GM12892 (cell line): ENCODE measurements at regions not wholly inside any gene's neighbourhood (a gene's known extent, or its start where the extent isn't known, plus 50 kb on each side); places are given as distances from the start of the nearest gene placed in this dataset.

Source experiments
- DNase-seq: peaks from one replicate; pipeline ENCODE4 v3.0.0; 2011; ENCODE audit not compliant: insufficient read length
- FAIRE-seq: peaks from 2 replicates; lab custom pipeline; 2011; peaks lifted over from hg19 to GRCh38; lab: Jason Lieb, UNC
- POLR2A ChIP-seq: IDR thresholded peaks from 2 replicates; pipeline ENCODE4 v1.6.1; 2011; ENCODE audit warnings: low read depth, low read length, control low read depth
- POLR2AphosphoS5 ChIP-seq: IDR thresholded peaks from 2 replicates; pipeline ENCODE4 v1.6.1; 2011; ENCODE audit warnings: low read depth, low read length, control low read depth
- TAF1 ChIP-seq: IDR thresholded peaks from 2 replicates; pipeline ENCODE4 v1.6.1; 2011; ENCODE audit warnings: low read depth, mild to moderate bottlenecking, control low read depth, low read length, borderline replicate concordance

DNA sequence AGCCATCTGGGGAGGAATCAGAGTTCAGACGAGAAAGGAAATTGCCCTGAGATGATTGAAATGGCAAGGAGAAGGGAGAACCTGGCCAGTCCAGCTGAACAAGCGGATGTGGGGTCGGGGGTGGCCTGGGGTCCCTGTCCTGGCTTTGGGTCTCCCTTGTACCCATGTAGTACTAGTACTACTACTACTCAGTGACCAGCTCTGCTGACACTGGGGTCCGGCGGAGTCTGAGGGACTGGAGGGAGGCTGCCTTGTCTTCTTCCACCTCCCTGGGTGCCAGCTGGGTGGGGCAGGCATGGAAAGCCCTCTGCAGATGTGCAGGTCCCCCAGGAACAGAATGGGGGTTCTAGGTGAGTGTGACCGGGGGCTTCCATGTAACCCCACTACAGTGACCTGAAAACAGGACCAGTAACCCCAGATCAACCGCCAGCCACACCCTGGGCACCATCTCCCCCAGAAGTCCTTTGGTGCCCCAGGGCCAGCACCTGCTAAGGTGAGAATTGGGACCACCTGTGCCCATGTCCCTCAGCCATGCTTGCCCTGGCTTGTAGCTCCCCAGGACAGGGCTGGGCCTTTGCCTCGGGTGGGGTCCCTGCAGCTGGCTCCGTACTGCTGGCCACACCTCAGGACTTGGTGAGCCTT lies 89.1 kb upstream of the COL5A1 start:
- DNase-seq (no peak), FAIRE-seq (no peak)
- TF ChIP-seq POLR2AphosphoS5 (no peak), POLR2A (no peak)

DNA sequence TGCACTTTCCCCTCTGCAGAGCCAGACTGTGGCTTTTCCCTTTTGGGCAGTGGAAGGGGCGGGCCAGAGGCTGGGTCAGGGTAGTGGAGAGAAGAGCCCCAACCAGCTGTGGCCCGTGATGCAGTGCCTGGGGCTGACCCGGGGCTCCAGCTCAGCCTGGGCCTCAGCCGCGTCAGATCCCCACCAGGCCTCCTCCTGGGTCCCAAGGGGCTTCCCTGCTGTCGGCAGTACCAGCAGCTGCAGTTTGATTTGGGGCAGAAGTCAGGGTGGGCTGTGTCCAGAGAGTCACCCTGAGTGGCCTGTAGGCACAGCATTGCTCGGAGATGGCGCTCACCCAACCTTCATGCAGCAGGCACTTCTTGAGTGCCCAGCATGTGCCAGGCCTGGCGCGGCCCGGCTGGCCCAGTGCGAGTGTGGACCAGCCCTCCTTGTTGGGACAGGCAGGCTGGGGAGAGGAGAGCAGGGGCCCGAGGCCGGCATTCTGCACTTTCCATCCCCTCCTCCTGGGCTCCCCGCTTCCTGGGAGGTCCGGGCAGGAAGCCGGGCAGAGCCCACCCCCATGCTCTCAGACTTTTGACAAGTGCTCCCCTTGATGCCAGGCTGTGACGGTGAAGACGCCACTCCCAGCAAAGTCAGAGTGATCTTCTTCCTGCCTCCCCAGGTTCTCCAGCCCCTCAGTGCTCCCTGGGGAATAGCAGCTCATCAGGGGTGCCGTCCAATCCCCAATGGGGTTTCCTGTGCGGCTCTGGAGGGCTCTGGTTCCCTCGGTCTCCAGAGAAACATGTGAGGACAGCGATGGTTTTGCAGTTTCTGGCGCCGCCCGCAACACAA lies 88.3 kb upstream of the COL5A1 start:
- TF ChIP-seq POLR2A, result no peak
- no peak for TF ChIP-seq POLR2AphosphoS5
- TF ChIP-seq TAF1, result no peak
- no peak for FAIRE-seq
- DNase-seq, result no peak

DNA sequence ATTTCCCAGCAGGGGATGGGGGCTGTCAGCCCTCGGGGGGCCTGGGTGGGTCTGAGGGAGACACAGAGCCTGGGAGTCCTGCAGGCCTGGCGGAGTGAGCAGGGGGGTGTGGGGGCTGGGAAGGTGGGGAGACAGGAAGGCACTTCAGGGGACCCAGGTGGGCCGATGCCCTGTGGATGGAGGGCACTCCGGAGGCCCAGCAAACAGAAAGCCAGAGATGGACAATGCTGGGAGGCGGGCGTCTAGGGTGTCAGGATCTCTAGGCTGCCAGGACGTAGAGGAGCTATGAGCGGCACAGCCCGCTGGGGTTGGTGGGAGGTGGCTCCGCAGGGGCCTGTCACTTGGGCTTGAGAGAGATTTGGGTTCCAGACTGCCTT lies 87.6 kb upstream of the COL5A1 start:
- FAIRE-seq (no peak), DNase-seq (no peak)
- TF ChIP-seq POLR2AphosphoS5 (no peak), TAF1 (no peak), POLR2A (no peak)

DNA sequence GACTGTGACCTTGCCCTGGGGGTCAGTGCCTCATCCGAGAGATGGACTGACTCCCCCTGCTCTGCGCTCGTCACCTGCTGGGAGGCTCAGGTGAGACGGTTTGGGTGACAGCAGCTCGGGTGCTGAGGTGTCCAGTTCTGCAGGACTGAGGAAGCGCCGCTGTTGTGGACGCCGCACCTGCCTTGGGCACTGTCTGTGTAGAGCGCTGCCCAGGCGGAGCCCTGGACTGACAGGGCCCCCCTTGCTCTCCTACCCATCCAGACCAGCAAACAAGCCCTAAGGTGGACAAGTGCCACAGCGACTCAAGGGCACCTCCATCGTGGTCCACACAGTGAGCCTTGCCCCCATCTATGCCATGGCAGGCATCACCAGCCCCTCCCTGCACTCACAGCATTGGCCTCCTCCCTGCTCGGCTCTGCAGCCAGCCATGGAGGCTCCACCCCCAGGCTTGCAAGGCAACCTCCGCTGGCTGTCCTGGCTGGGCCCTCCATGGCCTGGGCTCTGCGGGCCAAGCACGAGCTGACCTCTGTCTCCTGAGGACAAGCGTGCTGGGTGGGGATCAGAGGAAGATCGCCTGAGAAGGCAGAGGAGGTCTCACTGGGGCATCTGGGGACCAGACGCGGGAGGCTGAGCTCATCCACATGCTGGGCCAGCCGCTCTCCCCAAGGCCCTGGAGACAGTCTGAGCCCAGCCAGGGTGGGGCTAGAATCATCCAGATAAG lies 87.1 kb upstream of the COL5A1 start:
- DNase-seq, result no peak
- TF ChIP-seq POLR2AphosphoS5 (no peak), POLR2A (no peak), TAF1 (no peak)
- FAIRE-seq, result no peak

DNA sequence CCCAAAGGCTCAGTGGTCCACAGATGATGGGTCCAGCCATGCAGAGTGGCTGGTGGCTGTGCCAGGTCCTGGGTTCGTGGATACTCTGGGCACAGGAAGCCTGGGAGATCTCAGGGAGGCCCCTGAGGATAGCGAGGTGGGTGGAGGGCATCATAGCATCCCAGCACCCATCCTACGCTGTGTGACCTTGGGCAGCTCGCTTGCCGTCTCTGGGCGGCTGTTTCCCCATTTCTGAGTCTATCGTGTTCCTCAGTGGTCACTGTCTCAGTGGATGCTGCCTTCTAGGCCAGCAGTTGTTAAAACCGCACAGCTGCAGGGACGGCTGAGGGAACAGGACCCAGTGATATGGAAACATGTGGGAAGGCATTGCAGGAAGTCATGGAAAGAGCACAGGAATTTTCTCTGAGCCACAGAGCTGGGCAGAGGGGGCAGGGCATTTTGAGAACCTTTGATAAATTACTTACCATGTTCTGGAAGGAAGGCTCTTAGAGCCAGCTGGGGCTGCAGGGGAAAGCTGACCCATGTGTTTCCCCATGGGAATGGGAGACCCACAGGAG lies 86.4 kb upstream of the COL5A1 start:
- FAIRE-seq (no peak), DNase-seq (no peak)
- no peak for TF ChIP-seq POLR2A
- TF ChIP-seq POLR2AphosphoS5, result no peak
- no peak for TF ChIP-seq TAF1

DNA sequence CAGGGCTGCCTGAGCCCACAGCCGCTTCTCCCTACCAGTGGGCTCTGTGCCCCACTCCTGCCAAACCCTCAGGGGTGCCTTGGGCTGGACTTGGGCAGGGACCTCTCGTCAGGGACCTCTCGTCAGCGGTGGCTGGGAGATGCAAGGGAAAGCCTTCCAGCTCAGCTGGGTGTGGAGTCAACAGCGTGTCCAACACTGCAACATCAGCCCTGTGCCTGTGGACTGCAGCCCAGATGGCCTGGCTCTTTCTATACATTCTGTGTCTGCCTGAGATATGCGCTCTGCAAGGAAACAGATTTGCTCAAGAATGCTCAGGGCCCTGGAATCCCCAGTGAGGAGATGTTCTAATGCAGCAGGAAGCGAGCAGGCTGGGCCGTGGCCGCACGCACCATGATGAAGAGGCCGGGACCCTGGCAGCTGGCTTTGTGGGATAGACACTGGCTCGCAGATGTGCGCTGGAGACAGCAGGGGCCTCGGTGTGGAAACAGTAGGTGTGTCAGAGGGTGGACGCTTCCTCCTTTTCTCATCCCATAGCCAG lies 85.0 kb upstream of the COL5A1 start:
- DNase-seq (no peak), FAIRE-seq (no peak)
- TF ChIP-seq POLR2A, result no peak
- no peak for TF ChIP-seq TAF1
- no peak for TF ChIP-seq POLR2AphosphoS5

DNA sequence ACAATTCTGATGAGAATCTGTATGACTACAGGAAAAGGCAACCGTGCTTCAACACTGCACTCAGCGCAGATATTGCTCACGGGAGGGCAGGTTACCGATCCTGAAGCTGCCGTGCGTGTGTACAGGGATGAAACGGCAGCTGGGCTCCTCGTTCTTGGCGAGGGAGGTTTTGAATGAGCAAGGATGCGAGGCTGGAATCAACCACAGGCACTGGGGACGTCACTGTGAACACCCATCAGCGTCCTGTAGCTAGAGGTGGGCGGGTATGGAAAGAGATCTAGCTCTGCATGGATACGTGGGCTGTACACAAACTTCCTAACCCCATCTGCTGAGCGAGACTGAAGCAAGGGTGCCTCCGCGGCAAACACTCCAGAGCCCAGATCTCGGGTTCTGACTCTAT lies 84.3 kb upstream of the COL5A1 start:
- FAIRE-seq, result no peak
- TF ChIP-seq POLR2AphosphoS5 (no peak), TAF1 (no peak), POLR2A (no peak)
- no peak for DNase-seq

DNA sequence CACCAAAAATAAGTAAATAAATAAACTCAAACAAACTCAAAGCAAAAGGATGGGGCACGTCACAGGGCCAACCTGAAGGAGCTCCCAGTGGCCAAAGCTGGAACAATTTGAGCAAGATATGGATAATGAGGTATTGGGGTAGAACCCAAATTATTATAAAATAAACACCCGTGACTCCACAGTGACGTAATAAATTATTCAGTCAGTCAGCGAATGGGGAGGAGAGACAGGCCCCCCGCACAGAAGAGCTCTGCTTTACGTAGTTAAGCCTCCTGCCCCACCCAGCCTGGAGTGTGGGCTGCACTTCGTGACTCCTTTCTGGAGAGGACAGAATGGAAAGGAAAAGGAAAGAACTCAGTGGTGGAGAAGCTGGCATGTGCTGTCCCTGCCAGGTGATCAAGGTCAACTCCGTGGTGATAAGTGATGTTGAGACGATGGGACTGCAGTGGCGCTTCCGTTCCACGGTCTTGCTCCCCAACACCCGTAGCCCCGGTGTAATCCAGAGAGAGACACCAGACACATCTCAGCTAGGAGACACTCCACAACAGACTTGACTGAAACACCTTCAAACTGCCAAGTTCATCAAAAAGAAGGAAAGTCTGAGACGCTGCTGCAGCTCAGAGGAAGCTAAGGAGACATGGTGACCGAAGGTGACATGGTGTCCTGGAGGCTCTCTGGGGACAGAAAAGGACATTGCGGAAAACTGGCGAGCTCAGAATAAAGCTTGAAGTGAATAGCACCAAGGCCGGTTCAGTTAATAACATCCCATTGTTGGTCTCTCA lies 83.3 kb upstream of the COL5A1 start:
- TF ChIP-seq POLR2A, result no peak
- no peak for TF ChIP-seq TAF1
- TF ChIP-seq POLR2AphosphoS5, result no peak
- FAIRE-seq (no peak), DNase-seq (no peak)

DNA sequence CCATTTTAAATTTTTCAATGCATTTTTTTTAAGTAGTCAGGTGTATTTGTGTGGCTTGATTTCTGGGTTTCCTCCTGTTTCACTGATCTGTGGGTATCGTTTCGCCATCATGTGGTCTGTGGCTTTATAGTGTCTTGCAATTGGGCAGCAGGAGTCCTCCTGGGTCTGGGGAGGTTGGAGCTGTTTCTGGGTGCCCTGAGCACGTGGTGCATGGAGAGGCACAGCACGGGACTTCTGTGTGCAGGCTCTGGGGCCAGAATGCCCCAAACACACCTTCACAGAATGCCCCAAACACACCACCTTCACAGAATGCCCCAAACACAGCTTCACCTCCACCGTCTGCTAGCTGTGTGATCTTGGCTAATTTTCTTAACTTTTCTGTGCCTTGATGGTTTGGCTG lies 82.6 kb upstream of the COL5A1 start:
- FAIRE-seq, result no peak
- DNase-seq, result no peak
- no peak for TF ChIP-seq POLR2AphosphoS5
- TF ChIP-seq TAF1, result no peak
- no peak for TF ChIP-seq POLR2A

DNA sequence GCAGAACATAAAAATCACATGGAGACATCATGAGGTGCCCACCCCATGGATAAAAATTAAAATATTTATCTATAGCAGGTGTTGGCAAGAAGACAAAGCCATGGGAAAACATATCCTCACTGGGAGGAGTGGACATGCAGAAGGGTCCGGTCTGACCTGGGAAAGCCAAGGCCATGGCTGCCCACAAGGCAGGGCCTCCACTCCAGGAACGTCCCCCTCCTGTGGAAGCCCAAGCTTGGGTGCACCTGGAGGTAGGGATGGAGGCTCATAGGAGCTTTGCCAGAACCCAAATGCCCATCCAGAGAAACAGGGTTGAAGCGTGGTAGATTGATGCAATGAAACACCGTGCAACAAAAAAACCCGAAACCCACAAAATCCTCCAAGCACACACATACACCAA lies 81.4 kb upstream of the COL5A1 start:
- FAIRE-seq, result no peak

DNA sequence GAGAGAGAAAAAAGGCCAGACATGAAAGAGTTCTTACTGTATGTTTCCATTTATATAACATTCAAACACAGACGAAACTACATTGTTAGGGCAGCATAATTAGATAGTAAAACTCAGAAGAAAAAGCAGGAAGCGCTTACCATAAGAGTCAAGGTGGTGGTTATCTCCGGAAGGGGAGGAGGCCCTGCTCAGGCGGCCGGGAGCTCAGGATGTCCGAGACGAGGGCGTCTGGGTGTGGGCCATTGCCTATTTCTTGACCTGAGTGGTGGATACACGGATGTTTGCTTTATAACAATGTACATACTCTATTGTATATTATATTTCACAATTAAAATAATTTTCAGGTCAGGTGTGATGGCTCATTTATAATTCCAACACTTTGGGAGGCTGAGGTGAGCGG lies 80.9 kb upstream of the COL5A1 start:
- TF ChIP-seq POLR2A (no peak), TAF1 (no peak), POLR2AphosphoS5 (no peak)
- DNase-seq (no peak), FAIRE-seq (no peak)

More for the DNA sequence above, 81.4 kb upstream of the COL5A1 start:
- no peak for DNase-seq
- TF ChIP-seq TAF1 (no peak), POLR2A (no peak), POLR2AphosphoS5 (no peak)
